Activated naive CD4-positive, alpha-beta T cell treated with anti-CD3 and anti-CD28 coated beads for 36 hours (primary cell): ENCODE measurements at regions not wholly inside any gene's neighbourhood (a gene's known extent, or its start where the extent isn't known, plus 50 kb on each side); places are given as distances from the start of the nearest gene placed in this dataset.

Source experiments
- CTCF ChIA-PET: fragments of 350-600 bp; sonication (Branson Sonifier 250); formaldehyde crosslinking; loops from one replicate; lab custom pipeline; 2021; ENCODE audit warnings: antibody characterized with exemption; lab: Charles Lee
- DNase-seq: peaks from one replicate; pipeline ENCODE4 v3.0.0-alpha.2; 2020
- H3K27ac Mint-ChIP-seq: one replicate; pipeline ENCODE4 v1.8.0; 2021; ENCODE audit warnings: mild to moderate bottlenecking, mixed read lengths
- H3K27me3 Mint-ChIP-seq: one replicate; pipeline ENCODE4 v1.8.0; 2021; ENCODE audit warnings: low read depth, mixed read lengths
- H3K36me3 Mint-ChIP-seq: one replicate; pipeline ENCODE4 v1.8.0; 2021; ENCODE audit warnings: low read depth, mixed read lengths
- H3K4me1 Mint-ChIP-seq: one replicate; pipeline ENCODE4 v1.8.0; 2021; ENCODE audit warnings: low read depth, mixed read lengths
- H3K4me3 Mint-ChIP-seq: one replicate; pipeline ENCODE4 v1.8.0; 2021; ENCODE audit warnings: mild to moderate bottlenecking, moderate library complexity, mixed read lengths
- H3K9me3 Mint-ChIP-seq: one replicate; pipeline ENCODE4 v1.8.0; 2021; ENCODE audit warnings: mixed read lengths
- intact Hi-C: fragments of 100-400 bp; cut with micrococcal nuclease; formaldehyde crosslinking; loops from one replicate; pipeline ENCODE4 v1.15.1; 2023

GRCh38 chr18:65380986-65381385 is 369.8 kb upstream of the CDH7 start:
- intact Hi-C loops: no loop called here
- H3K27ac Mint-ChIP-seq: no peak overlapping the region
- H3K36me3 Mint-ChIP-seq: no peaks in the 10 kb centered on the region
- no peaks in the 10 kb centered on the region for H3K4me1 Mint-ChIP-seq
- no peak overlapping the region for H3K4me3 Mint-ChIP-seq
- CTCF ChIA-PET: no interaction called here
- H3K27me3 Mint-ChIP-seq: no peaks in the 10 kb centered on the region
- H3K9me3 Mint-ChIP-seq: peaks cover 9% of the 10 kb centered on the region
- DNase-seq: no peak

- H3K9me3 Mint-ChIP-seq: peaks cover 9% of the 10 kb centered on the region
- H3K4me1 Mint-ChIP-seq: no peaks in the 10 kb centered on the region
- H3K4me3 Mint-ChIP-seq: no peak overlapping the region
- CTCF ChIA-PET: interaction anchor here (0.6 kb wide), 1 partner anchor 227 kb away, joined by 3 read pairs; no protein-coding TSS in a partner anchor
- no peaks in the 10 kb centered on the region for H3K36me3 Mint-ChIP-seq
- H3K27ac Mint-ChIP-seq: no peak overlapping the region
- intact Hi-C loops: no loop called here
- no peak for DNase-seq
- no peaks in the 10 kb centered on the region for H3K27me3 Mint-ChIP-seq
These were observed 370.2 kb upstream of the CDH7 start for GRCh38 chr18:65380571-65380970.

- Mint-ChIP-seq H3K4me3 (no peak overlapping the region), H3K27me3 (no peaks in the 10 kb centered on the region), H3K4me1 (no peaks in the 10 kb centered on the region), H3K36me3 (no peaks in the 10 kb centered on the region), H3K27ac (no peak overlapping the region), H3K9me3 (peaks cover 4% of the 10 kb centered on the region)
- intact Hi-C loops: no loop called here
- CTCF ChIA-PET: no interaction called here
- no peak for DNase-seq
These were observed 377.9 kb upstream of the CDH7 start for GRCh38 chr18:65372904-65373303.

GRCh38 chr18:65365245-65365980 is 385.4 kb upstream of the CDH7 start:
- Mint-ChIP-seq H3K27ac (no peak overlapping the region), H3K4me3 (no peak overlapping the region), H3K4me1 (no peaks in the 10 kb centered on the region), H3K36me3 (no peaks in the 10 kb centered on the region), H3K27me3 (no peaks in the 10 kb centered on the region), H3K9me3 (peaks cover 4% of the 10 kb centered on the region)
- intact Hi-C loops: no loop called here
- DNase-seq: no peak
- CTCF ChIA-PET: no interaction called here

GRCh38 chr18:65363911-65364632 is 386.7 kb upstream of the CDH7 start:
- H3K4me3 Mint-ChIP-seq: no peak overlapping the region
- CTCF ChIA-PET: no interaction called here
- no peak for DNase-seq
- H3K36me3 Mint-ChIP-seq: no peaks in the 10 kb centered on the region
- no peaks in the 10 kb centered on the region for H3K4me1 Mint-ChIP-seq
- no peak overlapping the region for H3K27ac Mint-ChIP-seq
- peaks cover 2% of the 10 kb centered on the region for H3K9me3 Mint-ChIP-seq
- intact Hi-C loops: no loop called here
- H3K27me3 Mint-ChIP-seq: no peaks in the 10 kb centered on the region

- H3K4me3 Mint-ChIP-seq: no peak overlapping the region
- intact Hi-C loops: no loop called here
- no peak overlapping the region for H3K27ac Mint-ChIP-seq
- DNase-seq: no peak
- H3K27me3 Mint-ChIP-seq: no peaks in the 10 kb centered on the region
- peaks cover 4% of the 10 kb centered on the region for H3K9me3 Mint-ChIP-seq
- no peaks in the 10 kb centered on the region for H3K36me3 Mint-ChIP-seq
- CTCF ChIA-PET: no interaction called here
- H3K4me1 Mint-ChIP-seq: no peaks in the 10 kb centered on the region
These were observed 387.8 kb upstream of the CDH7 start for GRCh38 chr18:65363011-65363410.

- Mint-ChIP-seq H3K9me3 (peaks cover 4% of the 10 kb centered on the region), H3K4me1 (no peaks in the 10 kb centered on the region), H3K27me3 (no peaks in the 10 kb centered on the region)
These were observed 391.3 kb upstream of the CDH7 start for GRCh38 chr18:65359479-65359878.

GRCh38 chr18:65358306-65358705 is 392.5 kb upstream of the CDH7 start:
- Mint-ChIP-seq H3K27me3 (no peaks in the 10 kb centered on the region), H3K4me1 (no peaks in the 10 kb centered on the region), H3K4me3 (no peak overlapping the region), H3K36me3 (no peaks in the 10 kb centered on the region), H3K27ac (no peak overlapping the region), H3K9me3 (peaks cover 2% of the 10 kb centered on the region)
- CTCF ChIA-PET: interaction anchor here (0.6 to 0.7 kb wide), 2 partner anchors 25 to 150 kb away, joined by 5 to 6 read pairs; no protein-coding TSS in a partner anchor
- intact Hi-C loops: no loop called here
- DNase-seq: no peak

More at GRCh38 chr18:65359479-65359878, 391.3 kb upstream of the CDH7 start:
- H3K36me3 Mint-ChIP-seq: no peaks in the 10 kb centered on the region
- intact Hi-C loops: no loop called here
- no peak overlapping the region for H3K27ac Mint-ChIP-seq
- DNase-seq: no peak
- H3K4me3 Mint-ChIP-seq: no peak overlapping the region
- CTCF ChIA-PET: no interaction called here

- CTCF ChIA-PET: no interaction called here
- no peaks in the 10 kb centered on the region for H3K9me3 Mint-ChIP-seq
- intact Hi-C loops: no loop called here
- H3K4me3 Mint-ChIP-seq: no peak overlapping the region
- H3K36me3 Mint-ChIP-seq: no peaks in the 10 kb centered on the region
- no peak overlapping the region for H3K27ac Mint-ChIP-seq
- H3K4me1 Mint-ChIP-seq: no peaks in the 10 kb centered on the region
- no peaks in the 10 kb centered on the region for H3K27me3 Mint-ChIP-seq
- no peak for DNase-seq
These were observed 398.6 kb upstream of the CDH7 start for GRCh38 chr18:65352186-65352585.

GRCh38 chr18:65349635-65350034 is 401.2 kb upstream of the CDH7 start:
- H3K36me3 Mint-ChIP-seq: no peaks in the 10 kb centered on the region
- intact Hi-C loops: no loop called here
- no peak overlapping the region for H3K4me3 Mint-ChIP-seq
- no peaks in the 10 kb centered on the region for H3K9me3 Mint-ChIP-seq
- no peaks in the 10 kb centered on the region for H3K27me3 Mint-ChIP-seq
- H3K27ac Mint-ChIP-seq: no peak overlapping the region
- CTCF ChIA-PET: no interaction called here
- DNase-seq: no peak
- no peaks in the 10 kb centered on the region for H3K4me1 Mint-ChIP-seq

- H3K27ac Mint-ChIP-seq: no peak overlapping the region
- H3K36me3 Mint-ChIP-seq: no peaks in the 10 kb centered on the region
- H3K27me3 Mint-ChIP-seq: no peaks in the 10 kb centered on the region
- H3K4me3 Mint-ChIP-seq: no peak overlapping the region
- no peaks in the 10 kb centered on the region for H3K4me1 Mint-ChIP-seq
- CTCF ChIA-PET: no interaction called here
- H3K9me3 Mint-ChIP-seq: no peaks in the 10 kb centered on the region
- DNase-seq: no peak
- intact Hi-C loops: no loop called here
These were observed 403.4 kb upstream of the CDH7 start for GRCh38 chr18:65347446-65347845.

- Mint-ChIP-seq H3K4me1 (no peaks in the 10 kb centered on the region), H3K9me3 (no peaks in the 10 kb centered on the region), H3K4me3 (no peak overlapping the region), H3K27ac (no peak overlapping the region), H3K36me3 (no peaks in the 10 kb centered on the region), H3K27me3 (no peaks in the 10 kb centered on the region)
- intact Hi-C loops: no loop called here
- no peak for DNase-seq
- CTCF ChIA-PET: no interaction called here
These were observed 404.7 kb upstream of the CDH7 start for GRCh38 chr18:65346086-65346485.

- CTCF ChIA-PET: no interaction called here
- intact Hi-C loops: no loop called here
- Mint-ChIP-seq H3K4me1 (no peaks in the 10 kb centered on the region), H3K4me3 (no peak overlapping the region), H3K27me3 (no peaks in the 10 kb centered on the region), H3K27ac (no peak overlapping the region), H3K9me3 (no peaks in the 10 kb centered on the region), H3K36me3 (no peaks in the 10 kb centered on the region)
- no peak for DNase-seq
These were observed 407.2 kb upstream of the CDH7 start for GRCh38 chr18:65343571-65343970.
